Ectodermal cell (in vitro differentiated cells): ENCODE measurements at regions not wholly inside any gene's neighbourhood (a gene's known extent, or its start where the extent isn't known, plus 50 kb on each side); places are given as distances from the start of the nearest gene placed in this dataset.

Source experiments
- H3K27ac ChIP-seq: 2 replicates; pipeline ENCODE4 v1.7.0; 2013; ENCODE audit warnings: mild to moderate bottlenecking, low read depth, low read length; ENCODE audit not compliant: insufficient read depth, poor library complexity, severe bottlenecking
- H3K27me3 ChIP-seq: 2 replicates; pipeline ENCODE4 v1.7.0; 2013; ENCODE audit warnings: mild to moderate bottlenecking, low read length; ENCODE audit not compliant: insufficient read depth, control insufficient read depth, poor library complexity, severe bottlenecking
- H3K36me3 ChIP-seq: one replicate; pipeline ENCODE4 v1.7.0; 2013; ENCODE audit warnings: low read length; ENCODE audit not compliant: control insufficient read depth, insufficient read depth
- H3K4me1 ChIP-seq: one replicate; pipeline ENCODE4 v1.7.0; 2013; ENCODE audit warnings: low read length; ENCODE audit not compliant: control insufficient read depth, insufficient read depth
- H3K4me3 ChIP-seq: 2 replicates; pipeline ENCODE4 v1.7.0; 2013; ENCODE audit warnings: low read depth, low read length, control low read depth; ENCODE audit not compliant: insufficient read depth
- H3K9me3 ChIP-seq: 2 replicates; pipeline ENCODE4 v1.7.0; 2013; ENCODE audit warnings: mild to moderate bottlenecking, low read length, moderate library complexity; ENCODE audit not compliant: control insufficient read depth
- WGBS, 2 experiments: methylation state at CpG; one replicate each; pipeline ENCODE4 v1.1.7; 2013; ENCODE audit warnings: missing lambda C conversion rate in 2 of 2; 5-methylcytosine and 5-hydroxymethylcytosine counted together

- Histone ChIP-seq H3K36me3 (no peaks in the 10 kb centered on the region), H3K4me1 (no peaks in the 10 kb centered on the region), H3K9me3 (no peaks in the 10 kb centered on the region), H3K4me3 (no peak overlapping the region), H3K27me3 (no peaks in the 10 kb centered on the region), H3K27ac (no peak overlapping the region)
- 88 to 92% methylated on average over 1 of the region's 1 CpG for WGBS, 2 experiments
Measured at GRCh38 chr2:64820901-64821300, 167.2 kb upstream of the SERTAD2 start.

DNA sequence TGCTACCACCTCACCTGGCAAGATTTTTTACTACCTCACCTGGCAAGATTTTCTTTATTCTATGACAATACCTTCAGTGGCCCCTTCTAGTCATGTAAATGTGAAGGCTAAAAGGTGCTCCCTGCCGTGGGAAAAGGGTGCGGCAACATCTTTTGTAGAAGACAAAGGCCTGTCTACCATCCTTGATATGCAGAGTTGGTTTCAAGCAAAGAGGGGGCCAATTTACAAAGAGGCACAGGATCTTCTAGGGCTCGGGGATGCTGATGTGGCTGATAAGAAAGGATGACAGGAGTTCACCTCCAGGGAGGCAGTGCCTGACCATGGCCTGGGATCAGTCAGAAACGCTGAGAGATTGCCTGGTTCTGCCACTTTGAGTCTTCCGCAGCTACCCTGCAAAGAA lies 165.4 kb upstream of the SLC1A4 start:
- Histone ChIP-seq H3K9me3 (no peaks in the 10 kb centered on the region), H3K4me3 (no peak overlapping the region), H3K36me3 (no peaks in the 10 kb centered on the region), H3K27me3 (no peaks in the 10 kb centered on the region), H3K27ac (no peak overlapping the region), H3K4me1 (peaks cover 10% of the 10 kb centered on the region)
- 25% methylated on average over 5 of the region's 5 CpGs for WGBS, 2 experiments

GRCh38 chr2:64825831-64826491 lies 163.2 kb upstream of the SLC1A4 start:
- Histone ChIP-seq H3K27me3 (no peaks in the 10 kb centered on the region), H3K27ac (no peak overlapping the region), H3K4me1 (peaks cover 10% of the 10 kb centered on the region), H3K4me3 (no peak overlapping the region), H3K36me3 (no peaks in the 10 kb centered on the region), H3K9me3 (no peaks in the 10 kb centered on the region)
- 87 to 93% methylated on average over 2 to 3 of the region's 4 CpGs for WGBS, 2 experiments

- no peak overlapping the region for H3K4me3 ChIP-seq
- 94% methylated on average over 2 of the region's 2 CpGs for WGBS, 2 experiments
- H3K4me1 ChIP-seq, result peaks cover 10% of the 10 kb centered on the region
- H3K9me3 ChIP-seq, result no peaks in the 10 kb centered on the region
- H3K36me3 ChIP-seq, result no peaks in the 10 kb centered on the region
- H3K27me3 ChIP-seq, result no peaks in the 10 kb centered on the region
- no peak overlapping the region for H3K27ac ChIP-seq
Measured at GRCh38 chr2:64826703-64827102, 162.5 kb upstream of the SLC1A4 start.

DNA sequence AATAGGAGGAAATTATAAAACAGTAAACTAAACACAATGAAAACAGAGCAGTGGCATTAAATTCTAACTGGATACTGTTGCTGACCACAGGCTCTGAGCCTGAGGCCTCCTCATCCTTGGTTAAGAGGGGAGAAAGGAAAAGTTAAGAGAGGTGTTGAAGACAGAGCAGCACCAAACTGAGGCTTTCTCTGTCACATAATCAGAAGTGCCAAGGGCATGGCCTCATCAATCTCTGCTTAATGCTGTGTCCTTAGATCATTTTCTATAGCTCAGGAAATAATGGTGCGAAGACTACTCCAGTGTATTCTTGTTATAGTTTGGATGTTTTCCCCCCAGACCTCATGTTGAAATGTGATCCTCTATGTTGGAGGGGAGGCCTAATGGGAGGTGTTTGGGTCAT lies 160.9 kb upstream of the SLC1A4 start:
- H3K27ac ChIP-seq, result no peak overlapping the region
- peaks cover 10% of the 10 kb centered on the region for H3K4me1 ChIP-seq
- no peaks in the 10 kb centered on the region for H3K36me3 ChIP-seq
- H3K9me3 ChIP-seq, result no peaks in the 10 kb centered on the region
- no peak overlapping the region for H3K4me3 ChIP-seq
- H3K27me3 ChIP-seq, result no peaks in the 10 kb centered on the region
- 91 to 92% methylated on average over 1 of the region's 1 CpG for WGBS, 2 experiments

- Histone ChIP-seq H3K27ac (no peak overlapping the region), H3K27me3 (no peaks in the 10 kb centered on the region), H3K9me3 (no peaks in the 10 kb centered on the region), H3K4me3 (no peak overlapping the region), H3K36me3 (no peaks in the 10 kb centered on the region), H3K4me1 (peaks cover 14% of the 10 kb centered on the region)
- WGBS, 2 experiments, result 89 to 92% methylated on average over 6 of the region's 6 CpGs
Measured at GRCh38 chr2:64829525-64829924, 159.7 kb upstream of the SLC1A4 start.

- WGBS, 2 experiments, result 74% methylated on average over 20 of the region's 20 CpGs
- H3K4me1 ChIP-seq, result peaks cover 17% of the 10 kb centered on the region
- H3K9me3 ChIP-seq, result no peaks in the 10 kb centered on the region
- no peaks in the 10 kb centered on the region for H3K36me3 ChIP-seq
- no peaks in the 10 kb centered on the region for H3K27me3 ChIP-seq
- no peak overlapping the region for H3K27ac ChIP-seq
- no peak overlapping the region for H3K4me3 ChIP-seq
Measured at GRCh38 chr2:64831134-64831976, 157.8 kb upstream of the SLC1A4 start.

DNA sequence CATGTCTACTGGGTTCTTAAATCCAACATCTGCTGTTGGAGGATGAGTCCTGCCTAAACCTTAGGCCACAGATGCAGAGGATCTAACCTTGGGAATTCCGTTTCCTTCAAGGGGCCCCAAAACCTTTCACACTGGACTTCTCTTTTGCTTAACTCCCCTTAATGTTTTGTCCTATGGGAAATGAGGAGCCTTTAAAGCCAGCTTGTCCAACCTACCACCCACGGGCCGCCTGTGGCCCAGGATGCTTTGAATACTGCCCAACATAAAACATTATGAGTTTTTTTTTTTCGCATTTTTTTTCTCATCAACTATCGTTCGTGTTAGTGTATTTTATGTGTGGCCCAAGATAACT lies 157.2 kb upstream of the SLC1A4 start:
- Histone ChIP-seq H3K27me3 (no peaks in the 10 kb centered on the region), H3K36me3 (no peaks in the 10 kb centered on the region), H3K4me1 (peaks cover 17% of the 10 kb centered on the region), H3K27ac (no peak overlapping the region), H3K4me3 (no peak overlapping the region), H3K9me3 (no peaks in the 10 kb centered on the region)
- 94% methylated on average over 6 of the region's 6 CpGs for WGBS, 2 experiments

GRCh38 chr2:64832936-64833335 lies 156.3 kb upstream of the SLC1A4 start:
- Histone ChIP-seq H3K36me3 (no peaks in the 10 kb centered on the region), H3K27me3 (no peaks in the 10 kb centered on the region), H3K27ac (no peak overlapping the region), H3K4me1 (peaks cover 15% of the 10 kb centered on the region), H3K4me3 (no peak overlapping the region), H3K9me3 (no peaks in the 10 kb centered on the region)
- WGBS, 2 experiments, result 87 to 100% methylated on average over 1 of the region's 1 CpG

DNA sequence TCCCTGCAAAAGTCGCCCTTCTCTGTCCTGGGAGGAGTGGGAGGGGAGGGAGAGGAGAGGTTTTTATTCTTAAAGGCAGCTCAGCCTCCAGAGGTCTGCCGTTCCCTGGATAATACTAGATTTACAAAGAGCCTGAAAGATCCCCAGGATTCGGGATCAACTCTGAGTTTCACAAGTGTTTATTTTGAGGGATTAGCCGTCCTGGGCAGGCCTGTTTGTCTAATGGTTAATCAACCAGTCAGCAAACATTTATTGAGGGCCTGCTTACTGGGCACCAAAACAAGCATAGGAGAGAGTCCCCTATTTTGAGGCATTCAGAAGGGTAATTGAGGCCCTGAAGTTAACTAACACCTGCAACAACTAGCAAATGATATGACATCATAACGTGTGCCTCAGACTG lies 152.6 kb upstream of the SLC1A4 start:
- WGBS, 2 experiments, result 38 to 41% methylated on average over 5 of the region's 5 CpGs
- Histone ChIP-seq H3K4me1 (peaks cover 7% of the 10 kb centered on the region), H3K4me3 (no peak overlapping the region), H3K27ac (no peak overlapping the region), H3K9me3 (no peaks in the 10 kb centered on the region), H3K36me3 (no peaks in the 10 kb centered on the region), H3K27me3 (no peaks in the 10 kb centered on the region)
